H1 (cell line): ENCODE measurements at regions not wholly inside any gene's neighbourhood (a gene's known extent, or its start where the extent isn't known, plus 50 kb on each side); places are given as distances from the start of the nearest gene placed in this dataset.

Experiments
- BCL11A ChIP-seq, 2 experiments: IDR thresholded peaks; one replicate each; pipeline ENCODE4 v1.6.1; 2011; ENCODE audit warnings: low read depth in 2 of 2, low read length in 2 of 2, mild to moderate bottlenecking in 2 of 2
- EGR1 ChIP-seq: IDR thresholded peaks from 2 replicates; pipeline ENCODE4 v1.6.1; 2011; ENCODE audit warnings: low read depth, low read length, borderline replicate concordance
- HDAC6 ChIP-seq: IDR thresholded peaks from one replicate; pipeline ENCODE4 v1.7.1; 2012; ENCODE audit warnings: low read depth, mild to moderate bottlenecking, inconsistent platforms, low read length, moderate library complexity
- SIX5 ChIP-seq: IDR thresholded peaks from 2 replicates; pipeline ENCODE4 v1.6.1; 2011; ENCODE audit warnings: mild to moderate bottlenecking, low read depth, low read length
- TF ChIP-seq, protein P1 (sequence below): fragments of 300-600 bp; sonication (generic); IDR thresholded peaks from 2 replicates; pipeline ENCODE4 v1.7.1; 2012; ENCODE audit warnings: low read length, moderate library complexity, mild to moderate bottlenecking, inconsistent platforms; ENCODE audit not compliant: insufficient replicate concordance
- TF ChIP-seq, protein P2 (sequence below), 3 experiments: IDR thresholded peaks; 1 replicate in 2 of 3; 2 replicates in 1 of 3; pipeline versions ENCODE4 v1.5.1 to v1.6.1; 2011; ENCODE audit warnings: low read length in 3 of 3, mild to moderate bottlenecking in 3 of 3, inconsistent platforms in 2 of 3, low read depth in 1 of 3, moderate library complexity in 1 of 3; ENCODE audit not compliant: insufficient read depth in 1 of 3; ENCODE audit errors: control extremely low read depth in 1 of 3
- TF ChIP-seq, protein P3 (sequence below): IDR thresholded peaks from 2 replicates; pipeline ENCODE4 v1.6.1; 2012; ENCODE audit warnings: low read length, inconsistent platforms

DNA sequence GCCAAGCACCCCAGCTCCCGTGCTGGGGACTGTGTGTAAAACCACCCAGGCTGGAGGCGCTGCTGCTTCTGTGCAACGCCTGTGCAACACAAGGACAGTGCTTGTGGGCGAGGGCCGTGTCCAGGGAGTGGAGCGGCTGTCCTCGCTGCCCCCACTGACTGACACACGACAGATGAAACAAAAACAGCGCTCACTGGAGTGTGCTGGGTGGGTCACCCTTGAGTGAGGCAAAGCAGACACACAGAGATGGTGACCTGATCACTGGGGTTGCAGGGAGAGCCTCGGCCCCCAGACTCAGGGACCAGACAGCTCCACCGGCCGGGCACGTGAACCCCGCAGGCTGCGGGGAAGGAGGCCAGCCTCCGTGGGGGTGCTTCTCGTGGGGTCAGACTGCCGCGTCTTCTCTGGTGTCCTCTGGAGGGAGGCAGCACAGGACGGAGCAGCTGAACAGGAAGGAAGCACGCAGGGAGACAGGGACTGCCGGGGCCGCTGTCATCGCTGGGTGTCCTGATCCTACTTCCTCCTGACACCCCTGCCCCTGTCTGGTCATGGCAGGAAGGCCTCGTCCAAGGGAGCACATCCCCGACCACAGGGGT is 75.9 kb upstream of the CST7 start (continued):
- TF ChIP-seq, protein P1, sequence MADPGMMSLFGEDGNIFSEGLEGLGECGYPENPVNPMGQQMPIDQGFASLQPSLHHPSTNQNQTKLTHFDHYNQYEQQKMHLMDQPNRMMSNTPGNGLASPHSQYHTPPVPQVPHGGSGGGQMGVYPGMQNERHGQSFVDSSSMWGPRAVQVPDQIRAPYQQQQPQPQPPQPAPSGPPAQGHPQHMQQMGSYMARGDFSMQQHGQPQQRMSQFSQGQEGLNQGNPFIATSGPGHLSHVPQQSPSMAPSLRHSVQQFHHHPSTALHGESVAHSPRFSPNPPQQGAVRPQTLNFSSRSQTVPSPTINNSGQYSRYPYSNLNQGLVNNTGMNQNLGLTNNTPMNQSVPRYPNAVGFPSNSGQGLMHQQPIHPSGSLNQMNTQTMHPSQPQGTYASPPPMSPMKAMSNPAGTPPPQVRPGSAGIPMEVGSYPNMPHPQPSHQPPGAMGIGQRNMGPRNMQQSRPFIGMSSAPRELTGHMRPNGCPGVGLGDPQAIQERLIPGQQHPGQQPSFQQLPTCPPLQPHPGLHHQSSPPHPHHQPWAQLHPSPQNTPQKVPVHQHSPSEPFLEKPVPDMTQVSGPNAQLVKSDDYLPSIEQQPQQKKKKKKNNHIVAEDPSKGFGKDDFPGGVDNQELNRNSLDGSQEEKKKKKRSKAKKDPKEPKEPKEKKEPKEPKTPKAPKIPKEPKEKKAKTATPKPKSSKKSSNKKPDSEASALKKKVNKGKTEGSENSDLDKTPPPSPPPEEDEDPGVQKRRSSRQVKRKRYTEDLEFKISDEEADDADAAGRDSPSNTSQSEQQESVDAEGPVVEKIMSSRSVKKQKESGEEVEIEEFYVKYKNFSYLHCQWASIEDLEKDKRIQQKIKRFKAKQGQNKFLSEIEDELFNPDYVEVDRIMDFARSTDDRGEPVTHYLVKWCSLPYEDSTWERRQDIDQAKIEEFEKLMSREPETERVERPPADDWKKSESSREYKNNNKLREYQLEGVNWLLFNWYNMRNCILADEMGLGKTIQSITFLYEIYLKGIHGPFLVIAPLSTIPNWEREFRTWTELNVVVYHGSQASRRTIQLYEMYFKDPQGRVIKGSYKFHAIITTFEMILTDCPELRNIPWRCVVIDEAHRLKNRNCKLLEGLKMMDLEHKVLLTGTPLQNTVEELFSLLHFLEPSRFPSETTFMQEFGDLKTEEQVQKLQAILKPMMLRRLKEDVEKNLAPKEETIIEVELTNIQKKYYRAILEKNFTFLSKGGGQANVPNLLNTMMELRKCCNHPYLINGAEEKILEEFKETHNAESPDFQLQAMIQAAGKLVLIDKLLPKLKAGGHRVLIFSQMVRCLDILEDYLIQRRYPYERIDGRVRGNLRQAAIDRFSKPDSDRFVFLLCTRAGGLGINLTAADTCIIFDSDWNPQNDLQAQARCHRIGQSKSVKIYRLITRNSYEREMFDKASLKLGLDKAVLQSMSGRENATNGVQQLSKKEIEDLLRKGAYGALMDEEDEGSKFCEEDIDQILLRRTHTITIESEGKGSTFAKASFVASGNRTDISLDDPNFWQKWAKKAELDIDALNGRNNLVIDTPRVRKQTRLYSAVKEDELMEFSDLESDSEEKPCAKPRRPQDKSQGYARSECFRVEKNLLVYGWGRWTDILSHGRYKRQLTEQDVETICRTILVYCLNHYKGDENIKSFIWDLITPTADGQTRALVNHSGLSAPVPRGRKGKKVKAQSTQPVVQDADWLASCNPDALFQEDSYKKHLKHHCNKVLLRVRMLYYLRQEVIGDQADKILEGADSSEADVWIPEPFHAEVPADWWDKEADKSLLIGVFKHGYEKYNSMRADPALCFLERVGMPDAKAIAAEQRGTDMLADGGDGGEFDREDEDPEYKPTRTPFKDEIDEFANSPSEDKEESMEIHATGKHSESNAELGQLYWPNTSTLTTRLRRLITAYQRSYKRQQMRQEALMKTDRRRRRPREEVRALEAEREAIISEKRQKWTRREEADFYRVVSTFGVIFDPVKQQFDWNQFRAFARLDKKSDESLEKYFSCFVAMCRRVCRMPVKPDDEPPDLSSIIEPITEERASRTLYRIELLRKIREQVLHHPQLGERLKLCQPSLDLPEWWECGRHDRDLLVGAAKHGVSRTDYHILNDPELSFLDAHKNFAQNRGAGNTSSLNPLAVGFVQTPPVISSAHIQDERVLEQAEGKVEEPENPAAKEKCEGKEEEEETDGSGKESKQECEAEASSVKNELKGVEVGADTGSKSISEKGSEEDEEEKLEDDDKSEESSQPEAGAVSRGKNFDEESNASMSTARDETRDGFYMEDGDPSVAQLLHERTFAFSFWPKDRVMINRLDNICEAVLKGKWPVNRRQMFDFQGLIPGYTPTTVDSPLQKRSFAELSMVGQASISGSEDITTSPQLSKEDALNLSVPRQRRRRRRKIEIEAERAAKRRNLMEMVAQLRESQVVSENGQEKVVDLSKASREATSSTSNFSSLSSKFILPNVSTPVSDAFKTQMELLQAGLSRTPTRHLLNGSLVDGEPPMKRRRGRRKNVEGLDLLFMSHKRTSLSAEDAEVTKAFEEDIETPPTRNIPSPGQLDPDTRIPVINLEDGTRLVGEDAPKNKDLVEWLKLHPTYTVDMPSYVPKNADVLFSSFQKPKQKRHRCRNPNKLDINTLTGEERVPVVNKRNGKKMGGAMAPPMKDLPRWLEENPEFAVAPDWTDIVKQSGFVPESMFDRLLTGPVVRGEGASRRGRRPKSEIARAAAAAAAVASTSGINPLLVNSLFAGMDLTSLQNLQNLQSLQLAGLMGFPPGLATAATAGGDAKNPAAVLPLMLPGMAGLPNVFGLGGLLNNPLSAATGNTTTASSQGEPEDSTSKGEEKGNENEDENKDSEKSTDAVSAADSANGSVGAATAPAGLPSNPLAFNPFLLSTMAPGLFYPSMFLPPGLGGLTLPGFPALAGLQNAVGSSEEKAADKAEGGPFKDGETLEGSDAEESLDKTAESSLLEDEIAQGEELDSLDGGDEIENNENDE = no peak
- TF ChIP-seq, protein P2, sequence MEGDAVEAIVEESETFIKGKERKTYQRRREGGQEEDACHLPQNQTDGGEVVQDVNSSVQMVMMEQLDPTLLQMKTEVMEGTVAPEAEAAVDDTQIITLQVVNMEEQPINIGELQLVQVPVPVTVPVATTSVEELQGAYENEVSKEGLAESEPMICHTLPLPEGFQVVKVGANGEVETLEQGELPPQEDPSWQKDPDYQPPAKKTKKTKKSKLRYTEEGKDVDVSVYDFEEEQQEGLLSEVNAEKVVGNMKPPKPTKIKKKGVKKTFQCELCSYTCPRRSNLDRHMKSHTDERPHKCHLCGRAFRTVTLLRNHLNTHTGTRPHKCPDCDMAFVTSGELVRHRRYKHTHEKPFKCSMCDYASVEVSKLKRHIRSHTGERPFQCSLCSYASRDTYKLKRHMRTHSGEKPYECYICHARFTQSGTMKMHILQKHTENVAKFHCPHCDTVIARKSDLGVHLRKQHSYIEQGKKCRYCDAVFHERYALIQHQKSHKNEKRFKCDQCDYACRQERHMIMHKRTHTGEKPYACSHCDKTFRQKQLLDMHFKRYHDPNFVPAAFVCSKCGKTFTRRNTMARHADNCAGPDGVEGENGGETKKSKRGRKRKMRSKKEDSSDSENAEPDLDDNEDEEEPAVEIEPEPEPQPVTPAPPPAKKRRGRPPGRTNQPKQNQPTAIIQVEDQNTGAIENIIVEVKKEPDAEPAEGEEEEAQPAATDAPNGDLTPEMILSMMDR (IDR thresholded peaks at IDR 0.05; ENCODE audit: control extremely low read depth in 1 of 3, insufficient read depth in 1 of 3, low read depth in 1 of 3, low read length in 3 of 3) = no peak
- no peak for TF ChIP-seq SIX5
- TF ChIP-seq HDAC6 = no peak
- TF ChIP-seq EGR1 = no peak
- TF ChIP-seq, protein P3, sequence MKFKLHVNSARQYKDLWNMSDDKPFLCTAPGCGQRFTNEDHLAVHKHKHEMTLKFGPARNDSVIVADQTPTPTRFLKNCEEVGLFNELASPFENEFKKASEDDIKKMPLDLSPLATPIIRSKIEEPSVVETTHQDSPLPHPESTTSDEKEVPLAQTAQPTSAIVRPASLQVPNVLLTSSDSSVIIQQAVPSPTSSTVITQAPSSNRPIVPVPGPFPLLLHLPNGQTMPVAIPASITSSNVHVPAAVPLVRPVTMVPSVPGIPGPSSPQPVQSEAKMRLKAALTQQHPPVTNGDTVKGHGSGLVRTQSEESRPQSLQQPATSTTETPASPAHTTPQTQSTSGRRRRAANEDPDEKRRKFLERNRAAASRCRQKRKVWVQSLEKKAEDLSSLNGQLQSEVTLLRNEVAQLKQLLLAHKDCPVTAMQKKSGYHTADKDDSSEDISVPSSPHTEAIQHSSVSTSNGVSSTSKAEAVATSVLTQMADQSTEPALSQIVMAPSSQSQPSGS = no peak
- TF ChIP-seq BCL11A (IDR thresholded peaks at IDR 0.05; ENCODE audit: low read depth in 2 of 2, low read length in 2 of 2) = no peak
